ENCODE measurements at regions not wholly inside any gene's neighbourhood (a gene's known extent, or its start where the extent isn't known, plus 50 kb on each side); places are given as distances from the start of the nearest gene placed in this dataset.

DNA sequence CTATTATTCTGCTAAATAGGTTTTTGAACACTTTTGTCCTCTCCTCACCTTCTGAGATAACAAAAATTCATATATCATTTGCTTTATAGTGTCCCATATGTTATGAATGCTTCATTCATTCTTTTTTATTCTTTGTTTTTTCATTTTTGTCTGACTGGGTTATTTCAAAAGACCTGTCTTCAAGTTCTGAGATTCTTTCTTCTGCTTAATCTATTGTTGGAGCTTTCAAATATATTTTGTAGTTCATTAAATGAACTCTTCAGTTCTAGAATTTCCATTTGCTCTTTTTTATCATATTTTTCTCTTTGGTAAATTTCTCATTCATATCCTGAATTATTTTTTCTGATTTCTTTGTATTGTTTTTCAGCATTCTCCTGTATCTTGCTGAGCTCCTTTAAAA lies 53.1 kb upstream of the SCIN start:
- DNase-seq (ENCODE audit: low read depth, low spot score) = no peak
- no peak for TF ChIP-seq ZNF274 (IDR thresholded peaks at IDR 0.05; ENCODE audit: low read depth, low read length)
- no peak for TF ChIP-seq YY1 (IDR thresholded peaks at IDR 0.05; ENCODE audit: insufficient read depth, insufficient read length)
- no peak for TF ChIP-seq SUZ12 (IDR thresholded peaks at IDR 0.05; ENCODE audit: extremely low read depth, insufficient read depth, insufficient read length)
- Histone ChIP-seq H3K27me3 (ENCODE audit: insufficient read depth, insufficient read length) (no peaks in the 10 kb centered on the region), H3K4me3 (ENCODE audit: insufficient read length, low read depth) (no peak overlapping the region), H3K4me1 (ENCODE audit: insufficient read depth, insufficient read length) (no peaks in the 10 kb centered on the region), H3K9me3 (ENCODE audit: insufficient read depth, low read length) (peaks cover 12% of the 10 kb centered on the region; the same call in 1 of the 2 replicates), H3K9ac (ENCODE audit: insufficient read length, low read depth) (no peak overlapping the region), H3K36me3 (ENCODE audit: insufficient read depth, insufficient read length, low read length) (no peaks in the 10 kb centered on the region)

DNA sequence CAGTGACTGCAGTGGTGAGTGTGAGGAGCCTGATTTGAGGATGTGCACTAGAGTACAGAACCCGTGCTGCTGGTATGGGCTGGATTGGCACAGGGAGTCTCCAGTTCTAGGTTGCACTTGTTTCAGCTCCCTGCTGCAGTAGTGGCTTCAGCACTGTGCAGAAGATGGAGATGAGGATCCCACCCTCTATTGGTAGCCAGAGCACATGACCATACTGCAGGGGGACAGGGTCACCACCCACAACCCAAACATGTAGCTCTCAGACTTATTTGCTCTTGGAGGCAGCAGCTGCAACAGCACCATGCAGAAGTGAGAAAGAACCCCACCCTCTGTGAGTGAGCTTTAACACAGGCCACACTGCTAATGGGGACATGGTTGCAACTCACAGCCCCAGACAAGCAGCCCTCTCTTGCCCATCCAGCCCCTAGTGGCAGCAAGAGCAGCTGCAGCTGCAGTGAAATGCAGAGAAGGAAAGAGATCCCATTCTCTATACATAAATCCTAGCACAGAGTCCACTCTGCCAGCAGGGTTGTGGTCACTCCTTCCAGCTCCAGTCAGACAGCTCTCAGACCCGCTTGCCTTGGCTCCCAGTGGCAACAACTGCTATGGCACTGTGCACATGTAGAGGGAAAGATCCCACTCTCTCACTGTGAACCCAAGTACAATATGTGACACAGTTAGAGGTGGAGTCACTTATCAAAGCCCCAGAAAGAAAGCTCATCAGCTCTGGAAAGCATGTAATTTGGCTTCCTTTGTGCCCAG lies 51.4 kb upstream of the SCIN start:
- Histone ChIP-seq H3K36me3 (ENCODE audit: insufficient read depth, insufficient read length, low read length) (no peaks in the 10 kb centered on the region), H3K4me3 (ENCODE audit: insufficient read length, low read depth) (no peak overlapping the region), H3K27me3 (ENCODE audit: insufficient read depth, insufficient read length) (no peaks in the 10 kb centered on the region), H3K9me3 (ENCODE audit: insufficient read depth, low read length) (peaks cover 12% of the 10 kb centered on the region; the same call in 1 of the 2 replicates), H3K4me1 (ENCODE audit: insufficient read depth, insufficient read length) (no peaks in the 10 kb centered on the region), H3K9ac (ENCODE audit: insufficient read length, low read depth) (no peak overlapping the region)
- TF ChIP-seq ZNF274 (IDR thresholded peaks at IDR 0.05; ENCODE audit: low read depth, low read length) = no peak
- TF ChIP-seq YY1 (IDR thresholded peaks at IDR 0.05; ENCODE audit: insufficient read depth, insufficient read length) = no peak
- no peak for TF ChIP-seq SUZ12 (IDR thresholded peaks at IDR 0.05; ENCODE audit: extremely low read depth, insufficient read depth, insufficient read length)
- DNase-seq (ENCODE audit: low read depth, low spot score) = no peak

DNA sequence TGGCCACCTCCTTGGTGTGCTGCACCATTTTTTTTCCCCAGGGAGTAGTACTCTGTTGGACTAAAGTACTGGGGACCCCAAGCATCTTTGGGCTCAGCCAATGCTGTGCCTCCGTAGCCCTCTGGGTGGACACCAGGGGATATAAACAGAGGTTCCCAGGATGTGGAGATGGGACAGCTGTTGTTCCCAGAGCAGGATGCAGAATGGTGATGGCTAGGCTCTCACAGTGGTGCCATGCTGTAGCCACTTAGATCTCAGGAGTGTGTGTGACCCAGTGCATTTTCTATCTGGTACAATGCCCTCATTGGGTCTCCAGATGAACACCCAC lies 50.9 kb upstream of the SCIN start:
- no peaks in the 10 kb centered on the region for H3K4me1 ChIP-seq (ENCODE audit: insufficient read depth, insufficient read length)
- TF ChIP-seq YY1 (IDR thresholded peaks at IDR 0.05; ENCODE audit: insufficient read depth, insufficient read length) = no peak
- TF ChIP-seq ZNF274 (IDR thresholded peaks at IDR 0.05; ENCODE audit: low read depth, low read length) = no peak
- TF ChIP-seq SUZ12 (IDR thresholded peaks at IDR 0.05; ENCODE audit: extremely low read depth, insufficient read depth, insufficient read length) = no peak
- DNase-seq (ENCODE audit: low read depth, low spot score) = no peak
- H3K9me3 ChIP-seq (ENCODE audit: insufficient read depth, low read length) = peaks cover 9% of the 10 kb centered on the region; the same call in 1 of the 2 replicates
- H3K9ac ChIP-seq (ENCODE audit: insufficient read length, low read depth) = no peak overlapping the region
- H3K4me3 ChIP-seq (ENCODE audit: insufficient read length, low read depth) = no peak overlapping the region
- no peaks in the 10 kb centered on the region for H3K36me3 ChIP-seq (ENCODE audit: insufficient read depth, insufficient read length, low read length)
- H3K27me3 ChIP-seq (ENCODE audit: insufficient read depth, insufficient read length) = no peaks in the 10 kb centered on the region
